A673 (cell line): ENCODE measurements at regions not wholly inside any gene's neighbourhood (a gene's known extent, or its start where the extent isn't known, plus 50 kb on each side); places are given as distances from the start of the nearest gene placed in this dataset.

Source experiments
- CTCF ChIP-seq: fragments of 300-800, 200-600 bp; sonication (generic); conservative IDR thresholded peaks from 2 replicates; pipeline ENCODE4 v1.5.1; 2017; ENCODE audit warnings: low read depth, mild to moderate bottlenecking, antibody characterized with exemption, low read length, moderate library complexity, mixed read lengths
- EZH2 ChIP-seq: fragments of 200-600 bp; sonication (generic); IDR thresholded peaks from 2 replicates; pipeline ENCODE4 v1.6.1; 2017; ENCODE audit warnings: borderline replicate concordance, low read depth, mild to moderate bottlenecking, mixed read lengths, antibody characterized with exemption, low read length; ENCODE audit not compliant: poor library complexity, severe bottlenecking

DNA sequence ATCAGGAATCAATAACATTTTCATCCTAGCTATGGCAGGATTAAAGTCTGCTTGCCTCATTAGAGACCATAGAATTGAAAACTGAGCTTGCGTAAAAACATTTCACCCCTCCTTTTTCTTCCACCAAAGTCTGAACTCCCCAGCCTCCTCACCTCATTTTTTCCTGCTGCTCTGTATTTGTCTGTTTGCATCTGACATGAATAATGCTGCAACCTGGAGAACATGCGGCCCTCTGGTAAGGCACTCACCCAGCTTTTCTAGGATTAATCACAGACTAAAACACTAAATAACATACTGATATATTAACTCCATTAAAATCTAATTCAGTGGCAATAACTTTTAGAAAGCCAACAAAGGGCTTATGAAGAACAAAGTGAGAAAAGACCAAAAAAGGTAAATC is 677.7 kb upstream of the NRSN1 start:
- TF ChIP-seq CTCF (no peak), EZH2 (no peak)
